ENCODE measurements at regions not wholly inside any gene's neighbourhood (a gene's known extent, or its start where the extent isn't known, plus 50 kb on each side); places are given as distances from the start of the nearest gene placed in this dataset.

GRCh38 chr14:104523546-104523935 lies 56.0 kb upstream of the C14orf180 start:
- Histone ChIP-seq H3K9me3 (ENCODE audit: control insufficient read depth in 2 of 2, low read length in 2 of 2) (peaks cover under 1 to 18% of the 10 kb centered on the region in 2 donors), H3K4me1 (ENCODE audit: control insufficient read depth, insufficient read depth, low read length) (no peaks in the 10 kb centered on the region), H3K9ac (ENCODE audit: low read length in 2 of 2) (no peak overlapping the region), H3K27ac (ENCODE audit: low read length) (no peak overlapping the region), H3K36me3 (ENCODE audit: control insufficient read depth in 2 of 2, insufficient read depth in 2 of 2, low read length in 2 of 2) (no peaks in the 10 kb centered on the region), H3K27me3 (ENCODE audit: control insufficient read depth in 1 of 2, insufficient read depth in 2 of 2, low read length in 2 of 2) (no peaks in the 10 kb centered on the region), H3K4me3 (ENCODE audit: low read length in 2 of 2) (no peak overlapping the region)

DNA sequence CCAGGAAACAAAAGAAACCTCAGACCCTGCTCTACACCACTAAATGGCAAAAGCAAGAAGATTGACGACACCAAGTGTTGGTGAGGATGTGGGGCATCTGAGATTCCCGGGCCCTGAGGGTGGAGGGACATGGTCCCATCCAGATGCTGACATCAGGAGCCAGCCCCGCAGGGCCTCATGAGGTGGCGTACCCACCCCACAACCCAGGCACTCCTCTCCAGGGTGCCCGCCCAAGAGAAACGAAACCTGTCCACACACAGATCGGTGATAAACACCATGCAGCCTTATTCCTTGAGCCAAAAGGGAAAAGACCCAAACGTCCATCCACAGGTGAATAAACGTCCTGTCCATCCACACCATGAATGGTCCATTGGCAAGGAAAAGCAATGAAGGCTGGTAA lies 54.8 kb upstream of the C14orf180 start:
- Histone ChIP-seq H3K27ac (ENCODE audit: low read length) (no peak overlapping the region), H3K9me3 (ENCODE audit: control insufficient read depth in 2 of 2, low read length in 2 of 2) (peaks cover 3 to 21% of the 10 kb centered on the region in 2 donors), H3K4me1 (ENCODE audit: control insufficient read depth, insufficient read depth, low read length) (no peaks in the 10 kb centered on the region), H3K4me3 (ENCODE audit: low read length in 2 of 2) (no peak overlapping the region), H3K9ac (ENCODE audit: low read length in 2 of 2) (no peak overlapping the region), H3K36me3 (ENCODE audit: control insufficient read depth in 2 of 2, insufficient read depth in 2 of 2, low read length in 2 of 2) (no peaks in the 10 kb centered on the region), H3K27me3 (ENCODE audit: control insufficient read depth in 1 of 2, insufficient read depth in 2 of 2, low read length in 2 of 2) (no peaks in the 10 kb centered on the region)

DNA sequence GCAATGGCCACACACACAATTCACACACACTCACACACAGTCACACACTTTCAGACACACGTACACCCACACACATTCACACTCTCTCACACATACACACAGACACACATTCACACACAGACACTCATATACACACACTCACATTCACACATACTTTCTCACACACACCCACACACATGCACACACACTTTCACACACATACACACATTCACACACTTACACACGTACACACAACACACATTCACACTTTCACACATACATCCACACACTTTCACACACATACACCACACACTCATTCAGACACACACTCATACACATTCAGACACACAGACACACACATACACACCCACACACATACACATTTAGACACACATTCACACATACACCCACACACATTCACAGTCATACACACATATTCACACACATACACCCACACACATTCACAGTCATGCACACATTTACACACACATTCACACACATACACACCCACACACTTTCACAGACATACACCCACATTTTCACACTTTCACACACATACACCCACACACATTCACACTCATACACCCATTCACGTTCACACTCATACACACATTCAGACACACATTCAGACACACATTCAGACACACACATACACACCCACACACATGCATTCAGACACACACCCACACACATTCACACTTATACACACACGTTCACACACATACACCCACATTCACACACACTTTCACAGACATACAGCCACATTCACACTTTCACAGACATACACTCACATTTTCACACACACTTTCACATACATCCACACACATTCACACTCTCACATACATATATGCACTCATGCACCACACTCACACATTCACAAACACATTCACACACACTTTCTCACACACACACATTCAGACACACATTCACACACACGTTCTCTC lies 52.6 kb upstream of the C14orf180 start:
- Histone ChIP-seq H3K9ac (ENCODE audit: low read length in 2 of 2) (no peak overlapping the region), H3K27ac (ENCODE audit: low read length) (no peak overlapping the region), H3K4me1 (ENCODE audit: control insufficient read depth, insufficient read depth, low read length) (no peaks in the 10 kb centered on the region), H3K27me3 (ENCODE audit: control insufficient read depth in 1 of 2, insufficient read depth in 2 of 2, low read length in 2 of 2) (no peaks in the 10 kb centered on the region), H3K9me3 (ENCODE audit: control insufficient read depth in 2 of 2, low read length in 2 of 2) (peaks cover 3 to 21% of the 10 kb centered on the region in 2 donors), H3K4me3 (ENCODE audit: low read length in 2 of 2) (no peak overlapping the region), H3K36me3 (ENCODE audit: control insufficient read depth in 2 of 2, insufficient read depth in 2 of 2, low read length in 2 of 2) (no peaks in the 10 kb centered on the region)

GRCh38 chr14:104527857-104528459 lies 51.6 kb upstream of the C14orf180 start:
- no peak overlapping the region for H3K27ac ChIP-seq (ENCODE audit: low read length)
- peaks cover 3 to 21% of the 10 kb centered on the region in 2 donors for H3K9me3 ChIP-seq (ENCODE audit: control insufficient read depth in 2 of 2, low read length in 2 of 2)

GRCh38 chr14:104528496-104528895 lies 51.1 kb upstream of the C14orf180 start:
- Histone ChIP-seq H3K4me3 (ENCODE audit: low read length in 2 of 2) (no peak overlapping the region), H3K9ac (ENCODE audit: low read length in 2 of 2) (no peak overlapping the region), H3K36me3 (ENCODE audit: control insufficient read depth in 2 of 2, insufficient read depth in 2 of 2, low read length in 2 of 2) (no peaks in the 10 kb centered on the region), H3K4me1 (ENCODE audit: control insufficient read depth, insufficient read depth, low read length) (no peaks in the 10 kb centered on the region), H3K27ac (ENCODE audit: low read length) (no peak overlapping the region), H3K9me3 (ENCODE audit: control insufficient read depth in 2 of 2, low read length in 2 of 2) (peaks cover 3 to 21% of the 10 kb centered on the region in 2 donors), H3K27me3 (ENCODE audit: control insufficient read depth in 1 of 2, insufficient read depth in 2 of 2, low read length in 2 of 2) (no peaks in the 10 kb centered on the region)

More at GRCh38 chr14:104527857-104528459, 51.6 kb upstream of the C14orf180 start:
- H3K27me3 ChIP-seq (ENCODE audit: control insufficient read depth in 1 of 2, insufficient read depth in 2 of 2, low read length in 2 of 2) = no peaks in the 10 kb centered on the region
- no peaks in the 10 kb centered on the region for H3K4me1 ChIP-seq (ENCODE audit: control insufficient read depth, insufficient read depth, low read length)
- no peak overlapping the region for H3K9ac ChIP-seq (ENCODE audit: low read length in 2 of 2)
- H3K4me3 ChIP-seq (ENCODE audit: low read length in 2 of 2) = no peak overlapping the region
- H3K36me3 ChIP-seq (ENCODE audit: control insufficient read depth in 2 of 2, insufficient read depth in 2 of 2, low read length in 2 of 2) = no peaks in the 10 kb centered on the region

All from stomach smooth muscle (tissue), 2 donors.